ENCODE measurements at regions not wholly inside any gene's neighbourhood (a gene's known extent, or its start where the extent isn't known, plus 50 kb on each side); places are given as distances from the start of the nearest gene placed in this dataset.

DNA sequence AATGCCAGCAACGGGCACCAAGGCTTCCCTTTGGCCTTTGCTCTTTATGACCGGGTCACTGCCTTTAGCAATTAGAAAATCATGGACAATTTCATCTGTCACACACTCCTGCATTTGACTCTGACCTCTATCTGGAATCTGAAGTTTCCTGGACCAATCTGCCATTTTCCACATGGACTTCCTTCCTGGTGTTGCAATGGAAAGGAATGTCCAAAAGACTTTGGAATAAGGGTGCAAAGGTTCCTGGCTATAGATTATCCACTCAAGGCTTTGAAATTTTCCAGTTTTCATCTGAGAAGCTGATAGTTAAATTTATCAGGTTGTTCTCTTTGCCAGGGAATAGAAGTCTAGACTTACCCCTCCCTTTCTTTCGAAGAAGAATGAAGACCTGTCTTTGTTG, 523.1 kb upstream of the ZNF462 start:
- TF ChIP-seq, protein P1, sequence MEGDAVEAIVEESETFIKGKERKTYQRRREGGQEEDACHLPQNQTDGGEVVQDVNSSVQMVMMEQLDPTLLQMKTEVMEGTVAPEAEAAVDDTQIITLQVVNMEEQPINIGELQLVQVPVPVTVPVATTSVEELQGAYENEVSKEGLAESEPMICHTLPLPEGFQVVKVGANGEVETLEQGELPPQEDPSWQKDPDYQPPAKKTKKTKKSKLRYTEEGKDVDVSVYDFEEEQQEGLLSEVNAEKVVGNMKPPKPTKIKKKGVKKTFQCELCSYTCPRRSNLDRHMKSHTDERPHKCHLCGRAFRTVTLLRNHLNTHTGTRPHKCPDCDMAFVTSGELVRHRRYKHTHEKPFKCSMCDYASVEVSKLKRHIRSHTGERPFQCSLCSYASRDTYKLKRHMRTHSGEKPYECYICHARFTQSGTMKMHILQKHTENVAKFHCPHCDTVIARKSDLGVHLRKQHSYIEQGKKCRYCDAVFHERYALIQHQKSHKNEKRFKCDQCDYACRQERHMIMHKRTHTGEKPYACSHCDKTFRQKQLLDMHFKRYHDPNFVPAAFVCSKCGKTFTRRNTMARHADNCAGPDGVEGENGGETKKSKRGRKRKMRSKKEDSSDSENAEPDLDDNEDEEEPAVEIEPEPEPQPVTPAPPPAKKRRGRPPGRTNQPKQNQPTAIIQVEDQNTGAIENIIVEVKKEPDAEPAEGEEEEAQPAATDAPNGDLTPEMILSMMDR (IDR thresholded peaks at IDR 0.05): no peak
- TF ChIP-seq POLR2A (IDR thresholded peaks at IDR 0.05) (no peak), POLR2AphosphoS5 (IDR thresholded peaks at IDR 0.05) (no peak)
